ENCODE measurements at regions not wholly inside any gene's neighbourhood (a gene's known extent, or its start where the extent isn't known, plus 50 kb on each side); places are given as distances from the start of the nearest gene placed in this dataset.

GRCh38 chr5:167702014-167702413 lies 589.4 kb upstream of the WWC1 start:
- no peak overlapping the region for H3K4me3 ChIP-seq (ENCODE audit: low read depth in 1 of 3, low read length in 3 of 3)
- TF ChIP-seq RXRA (IDR thresholded peaks at IDR 0.05): no peak
- no peak for TF ChIP-seq JUND (IDR thresholded peaks at IDR 0.05)
- TF ChIP-seq HNF4G (IDR thresholded peaks at IDR 0.05): no peak
- no peak for TF ChIP-seq FOXA1 (IDR thresholded peaks at IDR 0.05)
- TF ChIP-seq MAX (IDR thresholded peaks at IDR 0.05): no peak
- no peaks in the 10 kb centered on the region for H3K4me1 ChIP-seq (ENCODE audit: control insufficient read depth in 4 of 4, insufficient read depth in 4 of 4, low read length in 3 of 4)
- no peak overlapping the region for H3K9ac ChIP-seq (ENCODE audit: low read depth in 1 of 2, low read length in 2 of 2)
- no peaks in the 10 kb centered on the region for H3K9me3 ChIP-seq (ENCODE audit: control insufficient read depth in 4 of 4, low read length in 3 of 4)
- H3K27ac ChIP-seq (ENCODE audit: low read depth in 1 of 2, low read length in 2 of 2): no peak overlapping the region
- H3K27me3 ChIP-seq (ENCODE audit: control insufficient read depth in 4 of 4, insufficient read depth in 4 of 4, low read length in 3 of 4): no peaks in the 10 kb centered on the region
- DNase-seq (ENCODE audit: low spot score): no peak
- 59% methylated on average over 2 of the region's 2 CpGs for WGBS
- H3K36me3 ChIP-seq (ENCODE audit: control insufficient read depth in 4 of 4, insufficient read depth in 3 of 4, low read depth in 1 of 4, low read length in 3 of 4): no peaks in the 10 kb centered on the region

GRCh38 chr5:167708449-167708848 lies 583.0 kb upstream of the WWC1 start:
- H3K27me3 ChIP-seq (ENCODE audit: control insufficient read depth in 4 of 4, insufficient read depth in 4 of 4, low read length in 3 of 4): no peaks in the 10 kb centered on the region
- TF ChIP-seq MAX (IDR thresholded peaks at IDR 0.05): no peak
- TF ChIP-seq FOXA2 (IDR thresholded peaks at IDR 0.05): no peak
- TF ChIP-seq REST (IDR thresholded peaks at IDR 0.05): no peak
- TF ChIP-seq CTCF (IDR thresholded peaks at IDR 0.05; ENCODE audit: low read depth, low read length, missing input control): no peak
- TF ChIP-seq TAF1 (conservative IDR thresholded peaks at IDR 0.05): no peak
- no peak for TF ChIP-seq JUND (IDR thresholded peaks at IDR 0.05)
- TF ChIP-seq NR2F2 (IDR thresholded peaks at IDR 0.05): no peak
- TF ChIP-seq EGR1 (IDR thresholded peaks at IDR 0.05; ENCODE audit: low read depth in 2 of 2): no peak
- no peak for TF ChIP-seq FOXA1 (IDR thresholded peaks at IDR 0.05)
- TF ChIP-seq HNF4G (IDR thresholded peaks at IDR 0.05): no peak
- no peak for TF ChIP-seq SP1 (IDR thresholded peaks at IDR 0.05)
- no peak for TF ChIP-seq RAD21 (IDR thresholded peaks at IDR 0.05)
- H3K4me3 ChIP-seq (ENCODE audit: low read depth in 1 of 3, low read length in 3 of 3): no peak overlapping the region
- H3K36me3 ChIP-seq (ENCODE audit: control insufficient read depth in 4 of 4, insufficient read depth in 3 of 4, low read depth in 1 of 4, low read length in 3 of 4): no peaks in the 10 kb centered on the region
- no peaks in the 10 kb centered on the region for H3K9me3 ChIP-seq (ENCODE audit: control insufficient read depth in 4 of 4, low read length in 3 of 4)
- WGBS: 57% methylated on average over 3 of the region's 3 CpGs
- no peaks in the 10 kb centered on the region for H3K4me1 ChIP-seq (ENCODE audit: control insufficient read depth in 4 of 4, insufficient read depth in 4 of 4, low read length in 3 of 4)
- no peak overlapping the region for H3K27ac ChIP-seq (ENCODE audit: low read depth in 1 of 2, low read length in 2 of 2)
- DNase-seq (ENCODE audit: low spot score): no peak
- no peak overlapping the region for H3K9ac ChIP-seq (ENCODE audit: low read depth in 1 of 2, low read length in 2 of 2)

- TF ChIP-seq CTCF (IDR thresholded peaks at IDR 0.05; ENCODE audit: low read depth, low read length, missing input control) (no peak), GABPA (IDR thresholded peaks at IDR 0.05 in 1 of 2, conservative IDR thresholded peaks at IDR 0.05 in 1 of 2) (no peak), MAX (IDR thresholded peaks at IDR 0.05) (no peak), EGR1 (IDR thresholded peaks at IDR 0.05; ENCODE audit: low read depth in 2 of 2) (no peak), JUND (IDR thresholded peaks at IDR 0.05) (no peak), HNF4A (conservative IDR thresholded peaks at IDR 0.05) (no peak)
- DNase-seq (ENCODE audit: low spot score): no peak
Observed at GRCh38 chr5:167709625-167710024, 581.8 kb upstream of the WWC1 start.

More at GRCh38 chr5:167709625-167710024, 581.8 kb upstream of the WWC1 start:
- Histone ChIP-seq H3K9ac (ENCODE audit: low read depth in 1 of 2, low read length in 2 of 2) (no peak overlapping the region), H3K9me3 (ENCODE audit: control insufficient read depth in 4 of 4, low read length in 3 of 4) (no peaks in the 10 kb centered on the region), H3K36me3 (ENCODE audit: control insufficient read depth in 4 of 4, insufficient read depth in 3 of 4, low read depth in 1 of 4, low read length in 3 of 4) (no peaks in the 10 kb centered on the region), H3K27ac (ENCODE audit: low read depth in 1 of 2, low read length in 2 of 2) (no peak overlapping the region), H3K4me3 (ENCODE audit: low read depth in 1 of 3, low read length in 3 of 3) (no peak overlapping the region), H3K27me3 (ENCODE audit: control insufficient read depth in 4 of 4, insufficient read depth in 4 of 4, low read length in 3 of 4) (no peaks in the 10 kb centered on the region), H3K4me1 (ENCODE audit: control insufficient read depth in 4 of 4, insufficient read depth in 4 of 4, low read length in 3 of 4) (no peaks in the 10 kb centered on the region)
- 74% methylated on average over 4 of the region's 4 CpGs for WGBS

Data from liver (tissue), 8 donors.